B cell (primary cell): ENCODE measurements at regions not wholly inside any gene's neighbourhood (a gene's known extent, or its start where the extent isn't known, plus 50 kb on each side); places are given as distances from the start of the nearest gene placed in this dataset.

Source experiments
- EZH2 ChIP-seq: IDR thresholded peaks from 2 replicates; pipeline ENCODE4 v1.6.1; 2012; ENCODE audit warnings: borderline replicate concordance, low read depth, mild to moderate bottlenecking, moderate library complexity, low read length; ENCODE audit not compliant: insufficient read depth, poor library complexity, severe bottlenecking
- TF ChIP-seq, protein P1 (sequence below): fragments of 200-600 bp; IDR thresholded peaks from one replicate; pipeline ENCODE4 v1.8.0; 2022; ENCODE audit warnings: antibody characterized with exemption, mild to moderate bottlenecking

DNA sequence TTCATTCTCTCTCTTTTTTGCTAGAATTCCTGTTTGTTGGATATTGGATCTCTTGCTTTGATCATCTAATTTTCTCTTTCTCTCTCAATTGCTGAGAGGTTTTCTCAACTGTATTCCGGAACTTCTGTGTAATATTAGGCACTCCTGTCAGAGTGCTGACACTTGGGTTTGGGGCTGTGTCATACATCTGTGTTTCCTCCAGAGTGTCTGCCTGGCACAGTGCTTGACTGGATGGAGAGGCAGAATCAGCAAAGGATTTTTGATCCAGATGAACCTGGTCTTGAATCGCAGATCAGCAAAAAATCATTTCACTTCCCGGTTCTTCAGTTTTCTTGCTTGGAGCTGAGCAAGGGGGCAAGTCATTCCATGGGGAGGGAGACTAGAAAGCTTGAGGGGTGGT lies 87.7 kb upstream of the CXCR4 start:
- TF ChIP-seq, protein P1, sequence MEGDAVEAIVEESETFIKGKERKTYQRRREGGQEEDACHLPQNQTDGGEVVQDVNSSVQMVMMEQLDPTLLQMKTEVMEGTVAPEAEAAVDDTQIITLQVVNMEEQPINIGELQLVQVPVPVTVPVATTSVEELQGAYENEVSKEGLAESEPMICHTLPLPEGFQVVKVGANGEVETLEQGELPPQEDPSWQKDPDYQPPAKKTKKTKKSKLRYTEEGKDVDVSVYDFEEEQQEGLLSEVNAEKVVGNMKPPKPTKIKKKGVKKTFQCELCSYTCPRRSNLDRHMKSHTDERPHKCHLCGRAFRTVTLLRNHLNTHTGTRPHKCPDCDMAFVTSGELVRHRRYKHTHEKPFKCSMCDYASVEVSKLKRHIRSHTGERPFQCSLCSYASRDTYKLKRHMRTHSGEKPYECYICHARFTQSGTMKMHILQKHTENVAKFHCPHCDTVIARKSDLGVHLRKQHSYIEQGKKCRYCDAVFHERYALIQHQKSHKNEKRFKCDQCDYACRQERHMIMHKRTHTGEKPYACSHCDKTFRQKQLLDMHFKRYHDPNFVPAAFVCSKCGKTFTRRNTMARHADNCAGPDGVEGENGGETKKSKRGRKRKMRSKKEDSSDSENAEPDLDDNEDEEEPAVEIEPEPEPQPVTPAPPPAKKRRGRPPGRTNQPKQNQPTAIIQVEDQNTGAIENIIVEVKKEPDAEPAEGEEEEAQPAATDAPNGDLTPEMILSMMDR = no peak
- no peak for TF ChIP-seq EZH2
